Hepatocyte (in vitro differentiated cells): ENCODE measurements at regions not wholly inside any gene's neighbourhood (a gene's known extent, or its start where the extent isn't known, plus 50 kb on each side); places are given as distances from the start of the nearest gene placed in this dataset.

ENCODE experiments used
- EZH2 ChIP-seq: fragments of 200-600 bp; sonication (generic); IDR thresholded peaks from 2 replicates; pipeline ENCODE4 v1.6.1; 2016; ENCODE audit warnings: antibody characterized with exemption, mild to moderate bottlenecking, borderline replicate concordance
- EZH2phosphoT487 ChIP-seq: fragments of 200-600 bp; sonication (generic); IDR thresholded peaks from one replicate; pipeline ENCODE4 v1.6.1; 2018; ENCODE audit warnings: antibody characterized with exemption, mild to moderate bottlenecking, low read depth, moderate library complexity; ENCODE audit not compliant: unreplicated experiment, severe bottlenecking
- TF ChIP-seq, protein P1 (sequence below): fragments of 200-600 bp; sonication (generic); IDR thresholded peaks from 2 replicates; pipeline ENCODE4 v1.5.1; 2016; ENCODE audit warnings: antibody characterized with exemption, mild to moderate bottlenecking; ENCODE audit not compliant: poor library complexity

DNA sequence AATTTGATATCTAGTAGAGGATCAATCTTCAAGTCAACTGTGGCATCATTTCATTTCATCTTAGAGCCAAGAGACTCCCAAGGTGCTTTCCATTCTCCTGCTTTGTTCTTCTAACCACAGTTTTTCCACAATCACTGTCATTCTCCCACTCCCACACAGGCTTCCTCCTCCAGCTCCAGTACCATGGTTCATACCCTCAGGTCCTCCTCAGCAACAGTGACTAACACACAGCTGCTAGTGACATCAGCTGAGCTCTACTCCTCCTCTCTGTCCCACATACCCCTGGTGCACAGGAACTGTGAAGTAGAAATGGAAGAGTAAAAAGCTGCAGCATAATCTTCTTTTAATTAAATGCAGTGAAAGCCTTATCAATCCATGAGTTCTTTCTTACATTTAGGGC, 200.2 kb upstream of the DPH6 start:
- TF ChIP-seq EZH2 (no peak), EZH2phosphoT487 (no peak)
- TF ChIP-seq, protein P1, sequence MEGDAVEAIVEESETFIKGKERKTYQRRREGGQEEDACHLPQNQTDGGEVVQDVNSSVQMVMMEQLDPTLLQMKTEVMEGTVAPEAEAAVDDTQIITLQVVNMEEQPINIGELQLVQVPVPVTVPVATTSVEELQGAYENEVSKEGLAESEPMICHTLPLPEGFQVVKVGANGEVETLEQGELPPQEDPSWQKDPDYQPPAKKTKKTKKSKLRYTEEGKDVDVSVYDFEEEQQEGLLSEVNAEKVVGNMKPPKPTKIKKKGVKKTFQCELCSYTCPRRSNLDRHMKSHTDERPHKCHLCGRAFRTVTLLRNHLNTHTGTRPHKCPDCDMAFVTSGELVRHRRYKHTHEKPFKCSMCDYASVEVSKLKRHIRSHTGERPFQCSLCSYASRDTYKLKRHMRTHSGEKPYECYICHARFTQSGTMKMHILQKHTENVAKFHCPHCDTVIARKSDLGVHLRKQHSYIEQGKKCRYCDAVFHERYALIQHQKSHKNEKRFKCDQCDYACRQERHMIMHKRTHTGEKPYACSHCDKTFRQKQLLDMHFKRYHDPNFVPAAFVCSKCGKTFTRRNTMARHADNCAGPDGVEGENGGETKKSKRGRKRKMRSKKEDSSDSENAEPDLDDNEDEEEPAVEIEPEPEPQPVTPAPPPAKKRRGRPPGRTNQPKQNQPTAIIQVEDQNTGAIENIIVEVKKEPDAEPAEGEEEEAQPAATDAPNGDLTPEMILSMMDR = no peak
